ENCODE measurements at regions not wholly inside any gene's neighbourhood (a gene's known extent, or its start where the extent isn't known, plus 50 kb on each side); places are given as distances from the start of the nearest gene placed in this dataset.

GRCh38 chr6:40700006-40700580 is 112.9 kb upstream of the LRFN2 start:
- Mint-ChIP-seq H3K36me3 (no peaks in the 10 kb centered on the region), H3K27me3 (peaks cover 8% of the 10 kb centered on the region)
- ATAC-seq (ENCODE audit: low read depth) = no peak

DNA sequence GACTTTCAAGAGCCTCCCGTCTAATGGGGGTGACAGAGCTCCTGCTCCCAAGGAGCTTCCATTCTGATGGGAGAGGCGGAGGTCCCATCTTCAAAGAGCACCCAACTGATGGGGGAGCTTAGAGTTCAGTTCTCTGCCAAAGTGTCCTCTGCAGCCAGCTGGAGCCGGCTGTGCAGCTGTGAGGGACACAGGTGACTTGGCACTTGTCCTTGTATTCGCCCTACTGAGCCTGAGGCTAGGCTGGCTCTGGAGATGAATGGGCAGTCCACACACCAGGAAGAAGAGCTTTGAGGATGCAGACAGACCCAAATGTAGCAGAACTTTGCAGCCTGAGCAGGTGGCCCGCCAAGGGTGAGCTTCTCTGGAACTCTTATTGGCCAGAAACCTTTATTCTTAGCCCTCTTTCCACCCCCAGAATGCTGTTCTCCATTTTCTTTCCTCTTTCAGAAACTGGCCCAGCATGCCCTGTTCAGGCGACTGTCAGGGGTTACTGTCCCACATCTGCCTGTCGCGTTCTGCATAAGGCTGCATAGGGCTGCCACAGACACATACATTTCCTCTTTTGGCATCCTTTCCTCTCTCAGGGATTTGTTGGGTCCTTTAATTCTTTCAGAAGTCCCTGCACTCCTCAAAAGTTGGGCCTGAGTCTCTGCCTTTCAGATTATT is 108.7 kb upstream of the LRFN2 start:
- no peaks in the 10 kb centered on the region for H3K9me3 Mint-ChIP-seq
- POLR2A ChIA-PET = no interaction called here
- H3K4me3 Mint-ChIP-seq = no peak overlapping the region

More at GRCh38 chr6:40700006-40700580, 112.9 kb upstream of the LRFN2 start:
- POLR2A ChIA-PET = no interaction called here
- Mint-ChIP-seq H3K4me3 (no peak overlapping the region), H3K4me1 (no peaks in the 10 kb centered on the region), H3K9me3 (no peaks in the 10 kb centered on the region), H3K27ac (no peak overlapping the region)
- no peak for DNase-seq

DNA sequence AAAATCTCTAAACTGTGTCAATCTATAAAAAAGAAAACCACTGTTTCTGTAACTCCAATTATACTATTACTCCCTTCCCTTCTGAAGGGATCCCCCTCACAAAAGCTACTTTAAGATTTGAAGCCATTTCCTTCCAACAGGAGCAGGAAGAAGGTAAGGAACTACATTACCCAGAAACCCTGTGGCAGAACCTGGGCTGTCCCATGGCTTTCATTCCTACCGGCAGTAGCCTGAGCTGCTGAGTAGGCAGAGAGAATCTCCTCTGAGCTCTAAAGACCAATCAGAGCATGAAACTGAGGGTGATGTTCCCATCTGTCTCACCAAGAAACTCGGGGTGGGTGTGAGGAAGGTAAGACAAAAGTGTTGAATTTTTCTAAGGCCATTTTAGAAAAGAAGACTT is 108.0 kb upstream of the LRFN2 start:
- Mint-ChIP-seq H3K4me1 (no peaks in the 10 kb centered on the region), H3K9me3 (no peaks in the 10 kb centered on the region), H3K27me3 (peaks cover 6% of the 10 kb centered on the region), H3K4me3 (no peak overlapping the region), H3K27ac (no peak overlapping the region), H3K36me3 (no peaks in the 10 kb centered on the region)
- ATAC-seq (ENCODE audit: low read depth) (no peak), DNase-seq (no peak)
- POLR2A ChIA-PET = no interaction called here

More for the DNA sequence above, 108.7 kb upstream of the LRFN2 start:
- H3K4me1 Mint-ChIP-seq = no peaks in the 10 kb centered on the region
- H3K27ac Mint-ChIP-seq = no peak overlapping the region
- no peak for ATAC-seq (ENCODE audit: low read depth)
- no peaks in the 10 kb centered on the region for H3K36me3 Mint-ChIP-seq
- no peak for DNase-seq
- H3K27me3 Mint-ChIP-seq = peaks cover 6% of the 10 kb centered on the region

GRCh38 chr6:40693768-40694167 is 106.6 kb upstream of the LRFN2 start:
- no peaks in the 10 kb centered on the region for H3K4me1 Mint-ChIP-seq
- ATAC-seq (ENCODE audit: low read depth) (no peak), DNase-seq (no peak)
- H3K4me3 Mint-ChIP-seq = no peak overlapping the region
- H3K27ac Mint-ChIP-seq = no peak overlapping the region
- no peaks in the 10 kb centered on the region for H3K36me3 Mint-ChIP-seq
- H3K9me3 Mint-ChIP-seq = no peaks in the 10 kb centered on the region
- peaks cover 9% of the 10 kb centered on the region for H3K27me3 Mint-ChIP-seq
- POLR2A ChIA-PET = no interaction called here

- no peak for ATAC-seq (ENCODE audit: low read depth)
- no peak overlapping the region for H3K27ac Mint-ChIP-seq
- no peaks in the 10 kb centered on the region for H3K4me1 Mint-ChIP-seq
- H3K36me3 Mint-ChIP-seq = no peaks in the 10 kb centered on the region
- POLR2A ChIA-PET = no interaction called here
- H3K27me3 Mint-ChIP-seq = peaks cover 11% of the 10 kb centered on the region
- H3K4me3 Mint-ChIP-seq = no peak overlapping the region
- no peak for DNase-seq
- H3K9me3 Mint-ChIP-seq = no peaks in the 10 kb centered on the region
Measured at GRCh38 chr6:40692337-40692736, 105.2 kb upstream of the LRFN2 start.

- ATAC-seq (ENCODE audit: low read depth) (no peak), DNase-seq (no peak)
- Mint-ChIP-seq H3K27me3 (peaks cover 12% of the 10 kb centered on the region), H3K4me1 (no peaks in the 10 kb centered on the region), H3K27ac (no peak overlapping the region), H3K9me3 (peaks cover 2% of the 10 kb centered on the region), H3K4me3 (no peak overlapping the region), H3K36me3 (no peaks in the 10 kb centered on the region)
- POLR2A ChIA-PET = no interaction called here
Measured at GRCh38 chr6:40689185-40689584, 102.0 kb upstream of the LRFN2 start.

DNA sequence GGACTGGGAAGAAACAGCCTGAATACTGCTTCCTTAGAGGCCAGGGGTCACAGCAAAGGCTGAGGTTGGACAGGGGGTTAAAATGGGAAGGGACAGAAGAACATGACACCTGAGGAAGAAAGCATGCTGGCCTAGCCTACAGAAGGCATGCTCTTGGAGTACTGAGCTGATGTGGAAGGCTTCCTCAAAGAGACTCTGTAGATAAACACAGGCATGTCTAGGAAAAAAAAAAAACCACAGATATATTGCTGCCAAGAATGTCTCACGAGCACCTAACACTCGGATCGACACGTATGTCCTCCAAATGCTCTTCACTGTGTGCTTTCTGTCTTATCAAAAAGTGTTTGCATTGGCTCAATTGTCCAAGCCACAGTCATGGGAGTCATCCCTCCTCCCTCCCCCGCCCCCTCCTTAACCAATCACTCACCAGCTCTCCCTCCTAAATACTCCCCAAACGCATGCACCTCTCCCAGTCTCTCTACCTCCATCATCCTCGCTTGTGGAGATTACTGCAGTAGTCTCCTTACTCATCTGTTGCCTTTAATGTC is 101.1 kb upstream of the LRFN2 start:
- no peak for ATAC-seq (ENCODE audit: low read depth)
- Mint-ChIP-seq H3K9me3 (peaks cover 2% of the 10 kb centered on the region), H3K27ac (no peak overlapping the region), H3K27me3 (peaks cover 12% of the 10 kb centered on the region), H3K36me3 (no peaks in the 10 kb centered on the region), H3K4me3 (no peak overlapping the region), H3K4me1 (no peaks in the 10 kb centered on the region)
- no peak for DNase-seq
- POLR2A ChIA-PET = no interaction called here

- H3K4me1 Mint-ChIP-seq = no peaks in the 10 kb centered on the region
- peaks cover 2% of the 10 kb centered on the region for H3K9me3 Mint-ChIP-seq
- DNase-seq (no peak), ATAC-seq (ENCODE audit: low read depth) (no peak)
- H3K27me3 Mint-ChIP-seq = peaks cover 18% of the 10 kb centered on the region
- POLR2A ChIA-PET = no interaction called here
- no peak overlapping the region for H3K4me3 Mint-ChIP-seq
- no peaks in the 10 kb centered on the region for H3K36me3 Mint-ChIP-seq
- no peak overlapping the region for H3K27ac Mint-ChIP-seq
Measured at GRCh38 chr6:40685862-40686261, 98.7 kb upstream of the LRFN2 start.

- Mint-ChIP-seq H3K36me3 (no peaks in the 10 kb centered on the region), H3K9me3 (peaks cover 2% of the 10 kb centered on the region), H3K4me3 (no peak overlapping the region), H3K27me3 (peaks cover 16% of the 10 kb centered on the region), H3K27ac (no peak overlapping the region), H3K4me1 (no peaks in the 10 kb centered on the region)
- POLR2A ChIA-PET = no interaction called here
- ATAC-seq (ENCODE audit: low read depth) (no peak), DNase-seq (no peak)
Measured at GRCh38 chr6:40681622-40682021, 94.5 kb upstream of the LRFN2 start.

GRCh38 chr6:40678941-40679340 is 91.8 kb upstream of the LRFN2 start:
- POLR2A ChIA-PET = no interaction called here
- ATAC-seq (ENCODE audit: low read depth) = no peak
- no peak for DNase-seq
- Mint-ChIP-seq H3K4me1 (no peaks in the 10 kb centered on the region), H3K9me3 (no peaks in the 10 kb centered on the region), H3K36me3 (no peaks in the 10 kb centered on the region), H3K27me3 (peaks cover 13% of the 10 kb centered on the region), H3K4me3 (no peak overlapping the region), H3K27ac (no peak overlapping the region)

- no peak overlapping the region for H3K4me3 Mint-ChIP-seq
- no peaks in the 10 kb centered on the region for H3K9me3 Mint-ChIP-seq
- no peaks in the 10 kb centered on the region for H3K36me3 Mint-ChIP-seq
- DNase-seq (no peak), ATAC-seq (ENCODE audit: low read depth) (no peak)
- no peak overlapping the region for H3K27ac Mint-ChIP-seq
- no peaks in the 10 kb centered on the region for H3K4me1 Mint-ChIP-seq
- H3K27me3 Mint-ChIP-seq = peaks cover 6% of the 10 kb centered on the region
- POLR2A ChIA-PET = no interaction called here
Measured at GRCh38 chr6:40674170-40674569, 87.0 kb upstream of the LRFN2 start.

GRCh38 chr6:40672087-40672486 is 84.9 kb upstream of the LRFN2 start:
- Mint-ChIP-seq H3K4me3 (no peak overlapping the region), H3K36me3 (no peaks in the 10 kb centered on the region), H3K27me3 (peaks cover 6% of the 10 kb centered on the region), H3K27ac (no peak overlapping the region), H3K4me1 (no peaks in the 10 kb centered on the region), H3K9me3 (peaks cover 3% of the 10 kb centered on the region)
- ATAC-seq (ENCODE audit: low read depth) (no peak), DNase-seq (no peak)
- POLR2A ChIA-PET = no interaction called here

DNA sequence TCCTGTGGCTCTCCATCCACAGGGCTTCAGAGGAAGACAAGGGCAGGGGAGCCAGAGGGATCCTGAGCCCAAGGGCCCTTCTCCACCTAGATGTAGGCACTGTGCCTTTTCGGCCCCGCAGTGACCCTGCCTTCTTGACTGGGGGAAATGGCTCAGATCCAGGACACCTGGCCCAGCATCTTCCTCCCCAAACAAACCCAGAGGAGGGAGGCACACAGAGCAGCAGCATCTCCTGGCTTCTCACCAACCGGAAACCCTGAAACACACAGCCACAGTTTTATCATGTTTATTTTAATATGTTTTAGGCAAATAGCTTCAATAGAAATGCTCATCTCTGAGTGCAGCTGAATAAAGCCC is 84.5 kb upstream of the LRFN2 start:
- DNase-seq (no peak), ATAC-seq (ENCODE audit: low read depth) (no peak)
- H3K4me3 Mint-ChIP-seq = no peak overlapping the region
- POLR2A ChIA-PET = no interaction called here
- H3K36me3 Mint-ChIP-seq = no peaks in the 10 kb centered on the region
- peaks cover 3% of the 10 kb centered on the region for H3K9me3 Mint-ChIP-seq
- H3K4me1 Mint-ChIP-seq = no peaks in the 10 kb centered on the region
- peaks cover 6% of the 10 kb centered on the region for H3K27me3 Mint-ChIP-seq
- no peak overlapping the region for H3K27ac Mint-ChIP-seq

- POLR2A ChIA-PET = interaction anchor here (0.6 kb wide), 1 partner anchor 181 kb away, joined by 5 read pairs; no protein-coding TSS in a partner anchor
- ATAC-seq (ENCODE audit: low read depth) (no peak), DNase-seq (no peak)
- Mint-ChIP-seq H3K27ac (no peak overlapping the region), H3K36me3 (no peaks in the 10 kb centered on the region), H3K9me3 (peaks cover 3% of the 10 kb centered on the region), H3K27me3 (peaks cover 7% of the 10 kb centered on the region), H3K4me3 (no peak overlapping the region), H3K4me1 (no peaks in the 10 kb centered on the region)
Measured at GRCh38 chr6:40671001-40671693, 84.0 kb upstream of the LRFN2 start.
